GM12873 (cell line): ENCODE measurements at regions not wholly inside any gene's neighbourhood (a gene's known extent, or its start where the extent isn't known, plus 50 kb on each side); places are given as distances from the start of the nearest gene placed in this dataset.

Experiments
- TF ChIP-seq, protein P1 (sequence below): IDR thresholded peaks from 2 replicates; pipeline ENCODE4 v1.5.1; 2012; ENCODE audit warnings: low read depth, mild to moderate bottlenecking, moderate library complexity, low read length, control low read depth; ENCODE audit not compliant: insufficient read depth; ENCODE audit errors: missing control alignments

DNA sequence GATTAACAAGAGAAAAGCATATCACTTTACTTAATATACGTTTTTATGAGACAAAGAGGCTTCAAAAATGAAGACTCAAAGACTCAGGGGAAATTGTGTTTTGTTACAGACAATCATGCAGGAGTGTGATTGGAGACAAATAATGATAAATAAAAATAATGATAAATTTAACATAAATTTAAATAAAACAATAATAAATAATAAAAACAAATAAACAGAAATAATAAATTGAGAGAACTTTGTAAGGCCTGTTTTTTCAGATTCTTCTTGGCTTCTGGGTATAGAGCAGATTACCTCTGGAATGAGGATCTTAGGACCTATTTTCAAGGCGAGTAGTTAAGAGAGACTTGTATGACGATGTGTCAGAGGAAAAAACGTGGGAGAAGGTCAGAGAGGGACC lies 271.4 kb upstream of the POT1 start:
- TF ChIP-seq, protein P1, sequence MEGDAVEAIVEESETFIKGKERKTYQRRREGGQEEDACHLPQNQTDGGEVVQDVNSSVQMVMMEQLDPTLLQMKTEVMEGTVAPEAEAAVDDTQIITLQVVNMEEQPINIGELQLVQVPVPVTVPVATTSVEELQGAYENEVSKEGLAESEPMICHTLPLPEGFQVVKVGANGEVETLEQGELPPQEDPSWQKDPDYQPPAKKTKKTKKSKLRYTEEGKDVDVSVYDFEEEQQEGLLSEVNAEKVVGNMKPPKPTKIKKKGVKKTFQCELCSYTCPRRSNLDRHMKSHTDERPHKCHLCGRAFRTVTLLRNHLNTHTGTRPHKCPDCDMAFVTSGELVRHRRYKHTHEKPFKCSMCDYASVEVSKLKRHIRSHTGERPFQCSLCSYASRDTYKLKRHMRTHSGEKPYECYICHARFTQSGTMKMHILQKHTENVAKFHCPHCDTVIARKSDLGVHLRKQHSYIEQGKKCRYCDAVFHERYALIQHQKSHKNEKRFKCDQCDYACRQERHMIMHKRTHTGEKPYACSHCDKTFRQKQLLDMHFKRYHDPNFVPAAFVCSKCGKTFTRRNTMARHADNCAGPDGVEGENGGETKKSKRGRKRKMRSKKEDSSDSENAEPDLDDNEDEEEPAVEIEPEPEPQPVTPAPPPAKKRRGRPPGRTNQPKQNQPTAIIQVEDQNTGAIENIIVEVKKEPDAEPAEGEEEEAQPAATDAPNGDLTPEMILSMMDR = no peak

DNA sequence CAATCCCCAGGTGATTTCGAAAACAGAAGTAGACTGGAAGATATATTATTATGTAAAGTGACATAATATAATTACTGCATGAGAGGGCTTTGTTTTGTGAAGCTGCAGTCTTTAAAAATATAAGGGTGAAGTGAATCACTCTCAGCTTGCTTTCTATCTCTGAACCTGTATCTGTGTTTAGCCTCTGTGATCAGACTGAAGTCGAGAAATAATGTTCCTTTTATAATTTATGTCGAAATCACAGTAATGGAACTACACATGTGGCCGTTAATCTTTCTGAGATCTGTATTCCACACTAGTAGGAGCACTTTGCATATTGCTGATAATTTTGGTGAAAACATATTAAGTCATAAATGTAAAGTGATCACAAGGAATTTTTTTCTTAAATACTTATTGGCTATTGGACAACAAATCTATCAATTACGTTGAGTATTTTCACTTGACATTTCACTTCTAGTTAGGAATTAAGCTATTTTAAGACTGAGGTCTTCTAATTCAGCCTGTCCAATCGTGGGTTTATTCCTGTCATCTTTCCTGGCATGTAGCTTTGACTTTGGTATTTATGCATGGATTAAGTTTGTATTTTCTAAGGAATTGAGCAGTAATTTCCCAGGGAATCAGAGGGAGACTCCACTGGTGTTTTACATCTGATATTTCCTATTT lies 268.2 kb upstream of the POT1 start:
- TF ChIP-seq, protein P1 = no peak

DNA sequence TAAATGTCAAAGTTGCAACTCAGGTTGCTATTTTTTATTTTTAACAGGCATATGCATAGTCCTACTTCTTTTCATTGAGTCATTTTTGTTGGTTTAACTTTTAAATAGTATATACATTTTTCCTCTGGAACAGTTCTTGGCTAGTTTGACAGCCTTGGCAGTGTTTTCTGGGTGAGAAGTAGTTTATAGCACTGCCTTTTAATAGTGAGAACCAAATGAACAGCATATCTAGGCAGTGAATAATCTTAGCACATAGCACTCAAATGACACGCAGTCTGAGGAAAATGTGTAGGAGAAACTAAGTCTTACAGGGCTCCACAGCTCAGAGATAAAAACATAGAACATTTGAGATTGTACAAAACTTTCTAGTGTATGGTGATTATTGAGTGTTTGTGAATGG lies 265.5 kb upstream of the POT1 start:
- TF ChIP-seq, protein P1 = no peak

DNA sequence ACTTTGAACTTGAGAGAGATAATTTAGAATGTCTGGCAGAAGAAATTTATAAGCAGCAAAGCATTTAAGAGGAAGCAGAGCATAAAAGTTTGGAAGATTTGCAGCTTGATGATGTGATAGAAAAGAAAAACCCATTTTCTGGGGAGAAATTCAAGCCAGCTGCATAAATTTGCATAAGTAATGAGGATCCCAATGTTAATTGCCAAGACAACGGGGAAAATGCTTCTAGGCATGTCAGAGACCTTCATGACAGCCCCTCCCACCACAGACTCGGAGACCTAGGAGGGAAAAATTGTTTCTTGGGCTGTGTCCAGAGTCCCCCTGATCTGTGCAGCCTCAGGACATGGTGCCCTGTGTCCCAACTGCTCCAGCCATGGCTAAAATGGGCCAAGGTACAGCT lies 263.6 kb upstream of the POT1 start:
- TF ChIP-seq, protein P1 = no peak

DNA sequence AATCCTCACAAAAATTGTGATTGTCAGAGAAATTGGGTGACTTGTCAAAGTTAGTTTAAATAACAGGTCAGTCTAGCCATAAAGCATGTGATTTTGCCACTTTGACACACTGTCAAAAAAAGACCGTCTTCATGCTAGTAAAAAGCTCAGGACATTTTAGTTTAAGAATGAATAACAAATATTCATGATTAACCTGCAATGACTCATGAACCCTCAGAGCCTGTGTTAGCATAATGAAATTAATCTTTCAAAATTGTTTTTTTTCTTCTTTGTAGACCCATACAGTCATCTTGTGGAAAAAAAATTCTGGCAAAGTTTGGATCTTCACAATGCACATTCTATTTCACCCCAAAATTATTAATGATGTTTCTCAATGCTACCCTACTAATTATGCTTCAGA lies 255.2 kb upstream of the POT1 start:
- TF ChIP-seq, protein P1 = no peak

DNA sequence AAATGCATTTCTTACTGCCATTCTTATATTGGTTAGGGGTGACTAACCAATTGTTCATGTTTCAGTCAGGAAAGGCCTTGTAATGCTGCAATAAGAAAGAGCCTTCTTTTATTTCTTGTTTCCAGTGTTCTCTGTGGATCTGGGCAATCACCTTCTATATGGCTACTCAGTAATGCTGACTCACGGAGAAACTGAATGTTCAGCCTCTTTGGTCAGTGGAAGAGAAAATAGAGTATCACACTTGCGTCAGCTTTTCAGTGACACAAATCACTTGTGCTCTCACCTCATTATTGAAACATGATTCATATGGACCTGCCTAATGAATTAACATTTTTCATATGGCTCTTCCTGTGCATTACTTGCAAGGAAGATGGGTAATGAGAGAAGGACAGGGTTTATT lies 243.9 kb upstream of the POT1 start:
- TF ChIP-seq, protein P1 = no peak

DNA sequence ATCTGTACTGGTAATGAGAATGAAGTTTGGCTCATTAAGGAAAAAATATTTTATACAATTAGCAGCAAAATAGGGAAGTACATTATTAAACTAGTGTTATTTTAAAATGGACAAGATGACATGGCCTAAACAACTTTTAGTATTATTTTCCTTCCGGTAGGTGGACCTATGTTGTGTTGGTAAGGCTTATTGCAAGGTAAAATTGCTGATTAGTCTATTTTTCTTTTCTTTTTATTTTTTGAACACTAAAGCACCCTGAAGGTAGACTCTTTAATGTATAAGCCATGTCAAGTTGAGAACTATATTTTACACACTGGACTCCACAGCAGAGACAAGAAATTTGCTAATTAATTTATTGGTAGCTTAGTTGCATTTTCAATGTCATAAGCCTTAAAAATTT lies 239.5 kb upstream of the POT1 start:
- TF ChIP-seq, protein P1 = no peak
